GM21423 (cell line): ENCODE measurements at regions not wholly inside any gene's neighbourhood (a gene's known extent, or its start where the extent isn't known, plus 50 kb on each side); places are given as distances from the start of the nearest gene placed in this dataset.

Experiments used
- ATAC-seq: cut with Tn5 transposase; IDR thresholded peaks from one replicate; pipeline ENCODE4 v1.9.1; 2021; ENCODE audit warnings: mild to moderate bottlenecking, moderate library complexity; ENCODE audit not compliant: unreplicated experiment

GRCh38 chrX:122500556-122500955 lies 683.5 kb upstream of the GRIA3 start:
- ATAC-seq = no peak

DNA sequence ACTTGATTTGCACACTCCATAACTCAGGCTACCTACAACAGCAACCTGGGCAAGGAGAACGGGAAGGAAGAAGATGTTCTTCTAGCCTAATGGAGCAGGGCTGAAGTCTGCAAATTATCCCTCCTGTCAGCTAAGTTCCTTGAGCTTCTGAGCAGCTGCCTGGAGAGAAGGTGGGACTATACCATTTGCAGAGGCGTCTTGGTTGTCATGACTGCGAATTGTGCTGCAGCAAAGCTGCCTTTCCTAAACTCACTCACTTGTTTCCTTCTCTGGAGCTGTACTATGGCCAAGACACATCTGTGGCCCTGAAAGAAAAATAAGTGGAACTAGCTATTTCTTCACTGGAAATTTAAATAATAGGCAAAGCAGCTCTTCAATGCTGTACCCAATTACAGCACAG lies 682.4 kb upstream of the GRIA3 start:
- ATAC-seq = no peak

GRCh38 chrX:122504026-122504425 lies 680.1 kb upstream of the GRIA3 start:
- ATAC-seq = no peak

- ATAC-seq = no peak
Observed at GRCh38 chrX:122512561-122513072, 671.5 kb upstream of the GRIA3 start.

DNA sequence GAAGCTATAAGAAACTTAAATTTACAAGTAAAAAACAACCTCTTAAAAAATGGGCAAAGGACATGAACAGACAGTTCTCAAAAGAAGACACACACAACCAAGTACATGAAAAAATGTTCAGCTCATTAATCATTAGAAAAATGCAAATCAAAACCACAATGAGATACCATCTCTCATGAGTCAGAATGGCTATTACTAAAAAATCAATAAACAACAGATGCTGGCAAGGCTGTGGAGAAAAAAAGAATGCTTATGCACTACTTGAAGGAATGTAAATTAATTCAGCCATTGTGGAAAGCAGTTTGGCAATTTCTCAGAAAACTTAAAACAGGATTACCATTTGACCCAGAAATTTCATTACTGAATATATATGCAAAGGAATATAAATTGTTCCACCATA lies 666.3 kb upstream of the GRIA3 start:
- no peak for ATAC-seq

- no peak for ATAC-seq
Observed at GRCh38 chrX:122545778-122546177, 638.3 kb upstream of the GRIA3 start.

GRCh38 chrX:122546269-122546668 lies 637.8 kb upstream of the GRIA3 start:
- no peak for ATAC-seq

DNA sequence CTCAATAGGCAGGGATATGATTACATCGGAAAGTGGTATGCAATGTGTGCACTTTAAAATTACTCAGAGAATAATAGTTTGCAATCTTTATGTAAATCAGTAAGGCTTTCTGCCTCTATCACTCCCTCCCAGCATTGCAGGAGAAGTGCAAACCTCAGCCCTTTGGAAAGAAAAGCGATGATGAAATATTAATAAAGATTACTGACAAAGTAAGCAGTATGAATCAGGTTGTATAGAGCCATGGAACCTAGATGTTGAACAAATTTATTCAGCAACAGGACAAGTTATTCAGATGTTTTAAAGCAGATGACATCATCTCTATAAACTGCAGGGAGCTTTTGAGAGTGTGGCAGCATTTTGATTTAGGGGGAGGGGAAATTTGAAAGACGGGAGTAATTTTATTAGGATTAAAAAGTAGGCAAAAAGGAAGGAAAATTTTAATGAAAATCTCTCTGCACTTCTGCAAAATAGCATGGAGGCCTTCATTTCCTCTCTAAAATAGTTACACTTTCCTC lies 631.7 kb upstream of the GRIA3 start:
- ATAC-seq = no peak

DNA sequence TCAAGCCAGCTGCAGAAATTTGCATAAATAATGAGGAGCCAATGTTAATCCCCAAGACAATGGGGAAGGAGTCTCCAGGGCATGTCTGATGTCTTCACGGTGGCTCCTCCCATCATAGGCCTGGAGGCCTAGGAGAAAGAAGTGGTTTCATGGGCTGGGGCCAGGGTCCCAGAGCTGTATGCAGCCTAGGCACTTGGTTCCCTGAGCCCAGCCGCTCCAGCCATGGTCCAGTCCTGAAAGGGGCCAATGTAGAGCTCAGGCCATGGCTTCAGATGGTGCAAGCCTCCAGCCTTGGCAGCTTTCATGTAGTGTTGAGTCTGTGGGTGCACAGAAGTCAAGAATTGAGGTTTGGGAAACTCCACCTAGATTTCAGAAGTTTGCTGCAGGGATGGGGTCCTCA lies 628.2 kb upstream of the GRIA3 start:
- no peak for ATAC-seq

GRCh38 chrX:122565952-122566351 lies 618.1 kb upstream of the GRIA3 start:
- no peak for ATAC-seq

- no peak for ATAC-seq
Observed at GRCh38 chrX:122566401-122566800, 617.7 kb upstream of the GRIA3 start.

- ATAC-seq = no peak
Observed at GRCh38 chrX:122567911-122568310, 616.2 kb upstream of the GRIA3 start.

GRCh38 chrX:122572461-122572860 lies 611.6 kb upstream of the GRIA3 start:
- no peak for ATAC-seq

- ATAC-seq = no peak
Observed at GRCh38 chrX:122579036-122579435, 605.0 kb upstream of the GRIA3 start.

GRCh38 chrX:122579526-122579925 lies 604.6 kb upstream of the GRIA3 start:
- ATAC-seq = no peak

GRCh38 chrX:122582280-122582974 lies 601.7 kb upstream of the GRIA3 start:
- ATAC-seq = no peak

DNA sequence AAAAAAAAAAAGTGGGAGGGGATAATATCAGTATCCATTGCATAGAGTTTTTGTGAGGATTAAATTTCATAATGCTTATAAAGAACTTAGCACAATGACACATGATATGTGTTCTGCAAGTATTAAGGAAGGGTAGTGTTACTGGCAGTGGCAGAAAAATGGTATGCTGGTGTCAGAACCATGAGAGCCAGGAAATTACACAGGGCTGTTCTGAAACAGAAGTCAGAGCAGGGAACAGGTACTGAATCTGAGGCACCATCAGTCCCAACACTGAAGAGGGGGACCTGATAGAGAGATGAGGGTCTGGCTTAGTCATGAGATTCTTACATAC lies 601.1 kb upstream of the GRIA3 start:
- no peak for ATAC-seq

DNA sequence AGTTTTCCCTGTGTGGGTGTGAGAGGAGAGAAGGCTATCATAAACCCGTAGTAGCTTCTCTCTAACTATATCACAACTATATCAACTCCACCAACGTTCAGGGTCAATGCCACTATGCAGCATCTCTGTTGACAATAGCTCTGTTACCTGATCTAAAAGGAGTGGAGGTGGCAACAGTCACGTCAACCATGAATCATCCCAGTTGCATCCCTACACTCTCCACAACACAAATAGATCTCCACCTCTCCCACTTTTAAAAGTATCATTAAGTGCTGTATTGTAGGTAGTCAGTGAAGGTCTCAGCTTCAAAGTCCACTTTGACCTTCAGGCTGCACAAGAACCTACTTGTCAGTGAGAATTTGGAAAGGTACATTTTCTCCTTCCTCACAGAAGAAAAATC lies 600.5 kb upstream of the GRIA3 start:
- no peak for ATAC-seq

GRCh38 chrX:122584981-122585380 lies 599.1 kb upstream of the GRIA3 start:
- ATAC-seq = no peak

GRCh38 chrX:122586831-122587230 lies 597.2 kb upstream of the GRIA3 start:
- no peak for ATAC-seq

DNA sequence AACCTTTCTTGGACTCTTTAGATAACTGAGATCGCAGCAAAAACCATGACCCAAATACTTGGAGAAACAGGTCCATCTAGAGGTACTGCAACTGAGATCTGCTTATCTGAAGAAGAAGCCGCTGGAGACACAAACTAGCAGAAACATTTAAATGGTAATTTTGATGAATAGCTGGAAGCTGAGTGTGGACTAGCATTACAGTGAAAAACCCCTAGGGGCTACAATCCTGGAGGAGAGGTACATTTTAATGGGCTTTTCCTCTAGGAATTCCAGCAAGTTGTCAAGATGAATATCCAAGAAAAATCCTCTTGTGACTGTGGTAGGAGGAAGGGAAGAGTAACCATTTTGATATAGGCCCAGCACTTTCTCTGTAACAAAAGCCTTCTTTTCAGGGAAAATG lies 592.5 kb upstream of the GRIA3 start:
- ATAC-seq = no peak

GRCh38 chrX:122596998-122597397 lies 587.1 kb upstream of the GRIA3 start:
- ATAC-seq = no peak

DNA sequence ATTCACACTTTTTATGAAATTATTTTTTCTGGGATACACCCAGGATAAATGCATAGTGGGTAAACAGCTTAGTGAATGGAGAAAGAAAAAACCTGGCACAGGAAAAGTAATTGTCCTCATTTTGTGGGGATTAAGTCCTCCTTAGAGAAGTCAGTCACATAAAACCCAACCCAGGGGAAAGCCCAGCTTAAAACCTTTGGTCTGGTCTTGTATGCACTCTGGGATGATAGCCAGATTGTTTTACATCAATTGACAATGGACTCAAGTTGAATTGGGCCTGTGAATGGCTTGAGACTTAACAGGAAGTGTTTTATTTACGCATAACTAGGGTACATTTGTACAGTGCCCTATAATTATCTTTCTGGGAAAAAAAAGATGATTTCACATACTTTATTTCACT lies 561.3 kb upstream of the GRIA3 start:
- ATAC-seq = no peak
